IMR-90 (cell line): ENCODE measurements at regions not wholly inside any gene's neighbourhood (a gene's known extent, or its start where the extent isn't known, plus 50 kb on each side); places are given as distances from the start of the nearest gene placed in this dataset.
A peak's percentile ranks its signal among the peaks of the same experiment; 100 is the strongest.

Experiments used
- ATAC-seq: fragments of 200-7000 bp; cut with Tn5 transposase; 2 replicates; pipeline ENCODE4 v1.9.1; 2020; ENCODE audit warnings: low read depth, mild to moderate bottlenecking, moderate library complexity
- BruUV-seq: library from RNA; stranded (reverse); fragments of 400-500 nt; replicated peaks from 2 replicates; lab custom pipeline; 2021; lab: Mats Ljungman, UMichigan
- CTCF ChIA-PET: fragments of 300-600 bp; formaldehyde crosslinking; extraction: SDS; loops from one replicate; lab custom pipeline; 2021; ENCODE audit warnings: antibody characterized with exemption; lab: Yijun Ruan, JAX
- POLR2A ChIA-PET: fragments of 300-600 bp; sonication (Branson Sonifier 250); formaldehyde crosslinking; loops from one replicate; lab custom pipeline; 2022; ENCODE audit warnings: antibody characterized with exemption; ENCODE audit not compliant: unreplicated experiment; lab: Charles Lee
- DNase-seq: peaks from one replicate; pipeline ENCODE4 v3.0.0; 2013
- H2AFZ ChIP-seq: replicated peaks from 2 replicates; pipeline ENCODE3; 2013; ENCODE audit warnings: low read length, mild to moderate bottlenecking; ENCODE audit not compliant: poor library complexity
- H2AK5ac ChIP-seq: 2 replicates; pipeline ENCODE4 v1.6.1; 2013; ENCODE audit warnings: low read depth, low read length, inconsistent platforms
- H2AK9ac ChIP-seq: replicated peaks from 2 replicates; pipeline ENCODE3; 2013; ENCODE audit warnings: mild to moderate bottlenecking, low read depth, low read length, moderate library complexity; ENCODE audit not compliant: poor library complexity
- H2BK120ac ChIP-seq: 2 replicates; pipeline ENCODE4 v1.6.1; 2013; ENCODE audit warnings: low read depth, low read length, inconsistent platforms
- H2BK15ac ChIP-seq: 3 replicates; pipeline ENCODE4 v1.6.1; 2013; ENCODE audit warnings: low read depth, low read length, inconsistent platforms
- H2BK20ac ChIP-seq: 2 replicates; pipeline ENCODE4 v1.6.1; 2013; ENCODE audit warnings: low read depth, mild to moderate bottlenecking, inconsistent platforms, low read length, moderate library complexity
- H2BK5ac ChIP-seq: 2 replicates; pipeline ENCODE4 v1.6.1; 2013; ENCODE audit warnings: mild to moderate bottlenecking, low read depth, low read length, inconsistent platforms; ENCODE audit not compliant: poor library complexity, severe bottlenecking
- H3K14ac ChIP-seq: replicated peaks from 2 replicates; pipeline ENCODE4 v1.6.1; 2013; ENCODE audit warnings: low read depth, low read length, inconsistent platforms
- H3K18ac ChIP-seq: 2 replicates; pipeline ENCODE4 v1.6.1; 2013; ENCODE audit warnings: low read depth, low read length, control low read depth
- H3K23ac ChIP-seq: 2 replicates; pipeline ENCODE4 v1.6.1; 2013; ENCODE audit warnings: low read depth, low read length, inconsistent platforms
- H3K27ac ChIP-seq: 2 replicates; pipeline ENCODE4 v1.5.1; 2013; ENCODE audit warnings: mild to moderate bottlenecking, control low read depth, low read length; ENCODE audit not compliant: insufficient read depth
- H3K27me3 ChIP-seq: 2 replicates; pipeline ENCODE4 v1.6.1; 2013; ENCODE audit warnings: low read length; ENCODE audit not compliant: control insufficient read depth, insufficient read depth
- H3K36me3 ChIP-seq: 2 replicates; pipeline ENCODE4 v1.6.1; 2013; ENCODE audit warnings: low read length, mixed read lengths; ENCODE audit not compliant: control insufficient read depth, insufficient read depth
- H3K4ac ChIP-seq: 2 replicates; pipeline ENCODE4 v1.6.1; 2013; ENCODE audit warnings: low read depth, low read length, inconsistent platforms
- H3K4me1 ChIP-seq: 2 replicates; pipeline ENCODE4 v1.6.1; 2013; ENCODE audit warnings: low read length, mixed read lengths; ENCODE audit not compliant: control insufficient read depth, insufficient read depth
- H3K4me2 ChIP-seq: 2 replicates; pipeline ENCODE4 v1.6.1; 2013; ENCODE audit warnings: low read depth, mild to moderate bottlenecking, control low read depth, low read length, moderate library complexity
- H3K4me3 ChIP-seq: 2 replicates; pipeline ENCODE4 v1.5.1; 2013; ENCODE audit warnings: low read depth, mild to moderate bottlenecking, control low read depth, low read length, moderate library complexity; ENCODE audit not compliant: insufficient read depth
- H3K56ac ChIP-seq: 2 replicates; pipeline ENCODE4 v1.6.1; 2013; ENCODE audit warnings: low read length, inconsistent platforms; ENCODE audit not compliant: insufficient read depth; ENCODE audit errors: extremely low read depth
- H3K79me1 ChIP-seq, 2 experiments: 2 replicates each; pipeline ENCODE4 v1.6.1; 2013; ENCODE audit warnings: low read length in 2 of 2, inconsistent platforms in 1 of 2, low read depth in 1 of 2
- H3K9ac ChIP-seq: 2 replicates; pipeline ENCODE4 v1.6.1; 2013; ENCODE audit warnings: low read depth, low read length, control low read depth
- H3K9me1 ChIP-seq: 2 replicates; pipeline ENCODE4 v1.6.1; 2013; ENCODE audit warnings: low read length, inconsistent platforms; ENCODE audit not compliant: insufficient read depth
- H3K9me3 ChIP-seq: 2 replicates; pipeline ENCODE4 v1.6.1; 2013; ENCODE audit warnings: low read length; ENCODE audit not compliant: control insufficient read depth, insufficient read depth
- H4K20me1 ChIP-seq: 2 replicates; pipeline ENCODE4 v1.6.1; 2013; ENCODE audit warnings: low read length, inconsistent platforms; ENCODE audit not compliant: insufficient read depth
- H4K5ac ChIP-seq: 2 replicates; pipeline ENCODE4 v1.6.1; 2013; ENCODE audit warnings: mild to moderate bottlenecking, low read depth, low read length, control low read depth
- H4K8ac ChIP-seq, 2 experiments: 2 replicates each; pipeline ENCODE4 v1.6.1; 2013; ENCODE audit warnings: low read depth in 2 of 2, low read length in 2 of 2, control low read depth in 1 of 2, inconsistent platforms in 1 of 2
- H4K91ac ChIP-seq: 2 replicates; pipeline ENCODE4 v1.6.1; 2013; ENCODE audit warnings: low read depth, low read length, inconsistent platforms; ENCODE audit not compliant: insufficient read depth
- BHLHE40 ChIP-seq: fragments of 150-350 bp; IDR thresholded peaks from 2 replicates; pipeline ENCODE4 v1.6.1; 2016; ENCODE audit warnings: mild to moderate bottlenecking, low read depth, low read length
- CEBPB ChIP-seq: IDR thresholded peaks from 2 replicates; pipeline ENCODE4 v1.6.1; 2012; ENCODE audit warnings: low read depth, low read length, improper control_type of control experiment
- CHD1 ChIP-seq: IDR thresholded peaks from 2 replicates; pipeline ENCODE4 v1.6.1; 2012; ENCODE audit warnings: low read depth, low read length, improper control_type of control experiment
- FOS ChIP-seq: fragments of 150-350 bp; IDR thresholded peaks from 2 replicates; pipeline ENCODE4 v1.6.1; 2016; ENCODE audit warnings: low read depth, low read length
- MAFK ChIP-seq: IDR thresholded peaks from 2 replicates; pipeline ENCODE4 v1.6.1; 2012; ENCODE audit warnings: low read depth, low read length, improper control_type of control experiment
- MXI1 ChIP-seq: IDR thresholded peaks from 2 replicates; pipeline ENCODE4 v1.6.1; 2012; ENCODE audit warnings: low read depth, mild to moderate bottlenecking, low read length, moderate library complexity, borderline replicate concordance
- NFE2L2 ChIP-seq: fragments of 150-350 bp; IDR thresholded peaks from 2 replicates; pipeline ENCODE4 v1.6.1; 2016; ENCODE audit warnings: low read depth, mild to moderate bottlenecking, low read length
- POLR2A ChIP-seq: IDR thresholded peaks from 2 replicates; pipeline ENCODE4 v1.6.1; 2012; ENCODE audit warnings: mild to moderate bottlenecking, low read depth, low read length
- RAD21 ChIP-seq: IDR thresholded peaks from 2 replicates; pipeline ENCODE4 v1.6.1; 2012; ENCODE audit warnings: low read length, improper control_type of control experiment
- RCOR1 ChIP-seq: IDR thresholded peaks from 2 replicates; pipeline ENCODE4 v1.6.1; 2012; ENCODE audit warnings: mild to moderate bottlenecking, low read length, improper control_type of control experiment; ENCODE audit not compliant: insufficient replicate concordance
- RFX5 ChIP-seq: IDR thresholded peaks from 2 replicates; pipeline ENCODE4 v1.8.0; 2012; ENCODE audit warnings: low read depth, mild to moderate bottlenecking, low read length, moderate library complexity
- SMC3 ChIP-seq: fragments of 150-350 bp; IDR thresholded peaks from 2 replicates; pipeline ENCODE4 v1.6.1; 2016; ENCODE audit warnings: low read depth, mild to moderate bottlenecking, antibody characterized with exemption, low read length, moderate library complexity
- WGBS, 2 experiments: methylation state at CpG; one replicate each; pipeline versions ENCODE4 v1.1.5 to v1.1.7; 2013; ENCODE audit warnings: missing lambda C conversion rate in 2 of 2; ENCODE audit not compliant: insufficient read length in 1 of 2; ENCODE audit errors: extremely low coverage in 2 of 2; 5-methylcytosine and 5-hydroxymethylcytosine counted together
- dilution Hi-C: fragments of 300-500 bp; cut with HindIII; formaldehyde crosslinking; loops from one replicate; pipeline ENCODE4 v1.14.3; 2018; ENCODE audit warnings: low sequenced_read_pairs; ENCODE audit not compliant: unreplicated experiment
- in situ Hi-C: fragments of 300-500 bp; cut with MboI; formaldehyde crosslinking; loops from 3 replicates; pipeline ENCODE4 v1.14.3; 2019; ENCODE audit warnings: low sequenced_read_pairs, inconsistent platforms, mixed read lengths
- intact Hi-C: fragments of 100-400 bp; cut with micrococcal nuclease; formaldehyde crosslinking; loops from 2 replicates; pipeline ENCODE4 v1.10.0; 2022
- TF ChIP-seq, protein P1 (sequence below): conservative IDR thresholded peaks from 2 replicates; pipeline ENCODE4 v1.5.1; 2012; ENCODE audit warnings: mild to moderate bottlenecking, low read depth, low read length, improper control_type of control experiment
- TF ChIP-seq, protein P2 (sequence below): fragments of 150-350 bp; IDR thresholded peaks from 2 replicates; pipeline ENCODE4 v1.6.1; 2016; ENCODE audit warnings: low read depth, mild to moderate bottlenecking, low read length, moderate library complexity, borderline replicate concordance

DNA sequence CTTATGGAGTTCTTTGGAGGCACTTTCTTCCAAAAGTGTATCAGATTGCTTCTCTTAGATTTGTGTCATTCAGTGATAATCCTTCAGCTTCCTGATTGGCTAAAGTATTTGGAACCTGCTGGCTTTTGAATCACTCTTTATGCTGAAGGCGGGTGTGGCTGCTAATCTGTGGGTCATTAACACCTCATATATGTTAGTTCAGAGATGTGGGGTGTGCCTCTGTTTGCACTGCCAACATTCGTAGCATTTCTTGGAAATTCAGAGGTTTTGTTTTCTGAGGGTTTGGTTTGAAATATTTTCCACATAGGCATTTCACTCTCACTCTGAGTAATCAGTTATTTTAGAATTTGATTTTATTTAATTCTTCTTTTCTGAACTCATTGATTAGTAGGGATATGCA lies 1604.4 kb upstream of the ACVR2A start:
- H4K20me1 ChIP-seq, result no peaks in the 10 kb centered on the region
- no peak for ATAC-seq
- no peak for DNase-seq
- 0 out of 2 replicates have a peak overlapping the region, but pooled peaks have one; percentile 5 for H3K14ac ChIP-seq
- ChIA-PET CTCF (no interaction called here), POLR2A (no interaction called here)
- in situ Hi-C loops, result no loop called here
- H2AK5ac ChIP-seq, result no peak overlapping the region
- no TSS peak for BruUV-seq
- H4K5ac ChIP-seq, result no peak overlapping the region; the same call in 1 of the 2 replicates
- H3K9me1 ChIP-seq, result peaks cover 2% of the 10 kb centered on the region; the same call in 1 of the 2 replicates
- H2BK5ac ChIP-seq, result no peak overlapping the region
- no peaks in the 10 kb centered on the region for H3K27me3 ChIP-seq
- peak overlapping the region; percentile 25; the same call in 1 of the 2 replicates for H3K18ac ChIP-seq
- no peaks in the 10 kb centered on the region for H3K9me3 ChIP-seq
- H2BK120ac ChIP-seq, result peak overlapping the region; percentile 47
- H2BK15ac ChIP-seq, result peak overlapping the region; percentile 68; the same call in 2 of the 3 replicates
- intact Hi-C loops, result no loop called here
- H2AFZ ChIP-seq, result no peak overlapping the region
- dilution Hi-C loops, result no loop called here
- H3K79me1 ChIP-seq, result no peaks in the 10 kb centered on the region
- no peak overlapping the region for H3K27ac ChIP-seq
- H3K4me2 ChIP-seq, result no peak overlapping the region
- peaks cover 10% of the 10 kb centered on the region for H3K4me1 ChIP-seq
- H3K23ac ChIP-seq, result no peak overlapping the region
- peak overlapping the region; percentile 63; the same call in 1 of the 2 replicates for H3K4ac ChIP-seq
- TF ChIP-seq CHD1 (no peak), RFX5 (no peak), RCOR1 (no peak), RAD21 (no peak), SMC3 (no peak), MAFK (no peak), BHLHE40 (no peak), NFE2L2 (no peak), POLR2A (no peak), MXI1 (no peak), FOS (no peak), CEBPB (no peak)
- TF ChIP-seq, protein P1, sequence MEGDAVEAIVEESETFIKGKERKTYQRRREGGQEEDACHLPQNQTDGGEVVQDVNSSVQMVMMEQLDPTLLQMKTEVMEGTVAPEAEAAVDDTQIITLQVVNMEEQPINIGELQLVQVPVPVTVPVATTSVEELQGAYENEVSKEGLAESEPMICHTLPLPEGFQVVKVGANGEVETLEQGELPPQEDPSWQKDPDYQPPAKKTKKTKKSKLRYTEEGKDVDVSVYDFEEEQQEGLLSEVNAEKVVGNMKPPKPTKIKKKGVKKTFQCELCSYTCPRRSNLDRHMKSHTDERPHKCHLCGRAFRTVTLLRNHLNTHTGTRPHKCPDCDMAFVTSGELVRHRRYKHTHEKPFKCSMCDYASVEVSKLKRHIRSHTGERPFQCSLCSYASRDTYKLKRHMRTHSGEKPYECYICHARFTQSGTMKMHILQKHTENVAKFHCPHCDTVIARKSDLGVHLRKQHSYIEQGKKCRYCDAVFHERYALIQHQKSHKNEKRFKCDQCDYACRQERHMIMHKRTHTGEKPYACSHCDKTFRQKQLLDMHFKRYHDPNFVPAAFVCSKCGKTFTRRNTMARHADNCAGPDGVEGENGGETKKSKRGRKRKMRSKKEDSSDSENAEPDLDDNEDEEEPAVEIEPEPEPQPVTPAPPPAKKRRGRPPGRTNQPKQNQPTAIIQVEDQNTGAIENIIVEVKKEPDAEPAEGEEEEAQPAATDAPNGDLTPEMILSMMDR, result no peak
- TF ChIP-seq, protein P2, sequence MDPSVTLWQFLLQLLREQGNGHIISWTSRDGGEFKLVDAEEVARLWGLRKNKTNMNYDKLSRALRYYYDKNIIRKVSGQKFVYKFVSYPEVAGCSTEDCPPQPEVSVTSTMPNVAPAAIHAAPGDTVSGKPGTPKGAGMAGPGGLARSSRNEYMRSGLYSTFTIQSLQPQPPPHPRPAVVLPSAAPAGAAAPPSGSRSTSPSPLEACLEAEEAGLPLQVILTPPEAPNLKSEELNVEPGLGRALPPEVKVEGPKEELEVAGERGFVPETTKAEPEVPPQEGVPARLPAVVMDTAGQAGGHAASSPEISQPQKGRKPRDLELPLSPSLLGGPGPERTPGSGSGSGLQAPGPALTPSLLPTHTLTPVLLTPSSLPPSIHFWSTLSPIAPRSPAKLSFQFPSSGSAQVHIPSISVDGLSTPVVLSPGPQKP, result no peak
- H4K91ac ChIP-seq, result no peak overlapping the region; the same call in 1 of the 2 replicates
- H4K8ac ChIP-seq, result peak overlapping the region in 1 of 2 experiments; percentile 69; a peak in 1 of 4 replicates
- no peak overlapping the region for H3K56ac ChIP-seq
- H3K9ac ChIP-seq, result no peak overlapping the region
- peak overlapping the region; percentile 80; the same call in 1 of the 2 replicates for H2BK20ac ChIP-seq
- no CpG with 5 or more reads among the region's 2 CpGs for WGBS, 2 experiments
- H2AK9ac ChIP-seq, result no peak overlapping the region
- no peaks in the 10 kb centered on the region for H3K36me3 ChIP-seq
- no peak overlapping the region for H3K4me3 ChIP-seq
